ENCODE measurements at regions not wholly inside any gene's neighbourhood (a gene's known extent, or its start where the extent isn't known, plus 50 kb on each side); places are given as distances from the start of the nearest gene placed in this dataset.

DNA sequence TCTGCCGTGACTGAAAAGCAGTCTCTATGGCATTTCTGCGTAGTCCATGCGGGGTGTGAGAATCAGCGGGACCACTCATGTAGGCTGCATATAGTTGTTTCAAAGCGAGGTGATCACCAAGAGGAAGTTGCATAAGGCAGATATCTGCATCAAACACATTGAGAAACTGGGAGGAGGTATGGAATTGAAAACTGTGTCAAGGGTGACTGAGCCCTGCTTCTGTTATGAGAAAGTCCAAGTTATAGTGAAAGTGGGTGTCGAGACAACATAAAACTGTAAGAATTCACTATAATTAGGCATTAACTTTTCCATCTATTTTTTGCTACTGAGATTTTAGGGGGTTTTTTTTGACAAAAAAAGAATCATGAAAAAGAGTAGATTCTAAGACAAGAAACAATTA is 109.3 kb downstream of the ZIC1 start:
- TF ChIP-seq, protein P1, sequence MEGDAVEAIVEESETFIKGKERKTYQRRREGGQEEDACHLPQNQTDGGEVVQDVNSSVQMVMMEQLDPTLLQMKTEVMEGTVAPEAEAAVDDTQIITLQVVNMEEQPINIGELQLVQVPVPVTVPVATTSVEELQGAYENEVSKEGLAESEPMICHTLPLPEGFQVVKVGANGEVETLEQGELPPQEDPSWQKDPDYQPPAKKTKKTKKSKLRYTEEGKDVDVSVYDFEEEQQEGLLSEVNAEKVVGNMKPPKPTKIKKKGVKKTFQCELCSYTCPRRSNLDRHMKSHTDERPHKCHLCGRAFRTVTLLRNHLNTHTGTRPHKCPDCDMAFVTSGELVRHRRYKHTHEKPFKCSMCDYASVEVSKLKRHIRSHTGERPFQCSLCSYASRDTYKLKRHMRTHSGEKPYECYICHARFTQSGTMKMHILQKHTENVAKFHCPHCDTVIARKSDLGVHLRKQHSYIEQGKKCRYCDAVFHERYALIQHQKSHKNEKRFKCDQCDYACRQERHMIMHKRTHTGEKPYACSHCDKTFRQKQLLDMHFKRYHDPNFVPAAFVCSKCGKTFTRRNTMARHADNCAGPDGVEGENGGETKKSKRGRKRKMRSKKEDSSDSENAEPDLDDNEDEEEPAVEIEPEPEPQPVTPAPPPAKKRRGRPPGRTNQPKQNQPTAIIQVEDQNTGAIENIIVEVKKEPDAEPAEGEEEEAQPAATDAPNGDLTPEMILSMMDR (IDR thresholded peaks at IDR 0.05), result no peak
- TF ChIP-seq RAD21 (conservative IDR thresholded peaks at IDR 0.05 in 1 of 2, IDR thresholded peaks at IDR 0.05 in 1 of 2) (no peak), CEBPB (IDR thresholded peaks at IDR 0.05) (no peak), POLR2A (IDR thresholded peaks at IDR 0.05; ENCODE audit: low read length) (no peak), SMC3 (IDR thresholded peaks at IDR 0.05) (no peak), SREBF2 (IDR thresholded peaks at IDR 0.05) (no peak), HEYL (CRISPR knock-in tag; IDR thresholded peaks at IDR 0.05) (no peak), CHD2 (IDR thresholded peaks at IDR 0.05; ENCODE audit: low read length, partially characterized antibody) (no peak), ZSCAN20 (CRISPR knock-in tag; IDR thresholded peaks at IDR 0.05) (no peak), KDM5A (IDR thresholded peaks at IDR 0.05) (no peak), POLR2AphosphoS2 (conservative IDR thresholded peaks at IDR 0.05; ENCODE audit: low read length) (no peak)
- TF ChIP-seq, protein P2, sequence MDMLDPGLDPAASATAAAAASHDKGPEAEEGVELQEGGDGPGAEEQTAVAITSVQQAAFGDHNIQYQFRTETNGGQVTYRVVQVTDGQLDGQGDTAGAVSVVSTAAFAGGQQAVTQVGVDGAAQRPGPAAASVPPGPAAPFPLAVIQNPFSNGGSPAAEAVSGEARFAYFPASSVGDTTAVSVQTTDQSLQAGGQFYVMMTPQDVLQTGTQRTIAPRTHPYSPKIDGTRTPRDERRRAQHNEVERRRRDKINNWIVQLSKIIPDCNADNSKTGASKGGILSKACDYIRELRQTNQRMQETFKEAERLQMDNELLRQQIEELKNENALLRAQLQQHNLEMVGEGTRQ (IDR thresholded peaks at IDR 0.05), result no peak
- TF ChIP-seq, protein P3, sequence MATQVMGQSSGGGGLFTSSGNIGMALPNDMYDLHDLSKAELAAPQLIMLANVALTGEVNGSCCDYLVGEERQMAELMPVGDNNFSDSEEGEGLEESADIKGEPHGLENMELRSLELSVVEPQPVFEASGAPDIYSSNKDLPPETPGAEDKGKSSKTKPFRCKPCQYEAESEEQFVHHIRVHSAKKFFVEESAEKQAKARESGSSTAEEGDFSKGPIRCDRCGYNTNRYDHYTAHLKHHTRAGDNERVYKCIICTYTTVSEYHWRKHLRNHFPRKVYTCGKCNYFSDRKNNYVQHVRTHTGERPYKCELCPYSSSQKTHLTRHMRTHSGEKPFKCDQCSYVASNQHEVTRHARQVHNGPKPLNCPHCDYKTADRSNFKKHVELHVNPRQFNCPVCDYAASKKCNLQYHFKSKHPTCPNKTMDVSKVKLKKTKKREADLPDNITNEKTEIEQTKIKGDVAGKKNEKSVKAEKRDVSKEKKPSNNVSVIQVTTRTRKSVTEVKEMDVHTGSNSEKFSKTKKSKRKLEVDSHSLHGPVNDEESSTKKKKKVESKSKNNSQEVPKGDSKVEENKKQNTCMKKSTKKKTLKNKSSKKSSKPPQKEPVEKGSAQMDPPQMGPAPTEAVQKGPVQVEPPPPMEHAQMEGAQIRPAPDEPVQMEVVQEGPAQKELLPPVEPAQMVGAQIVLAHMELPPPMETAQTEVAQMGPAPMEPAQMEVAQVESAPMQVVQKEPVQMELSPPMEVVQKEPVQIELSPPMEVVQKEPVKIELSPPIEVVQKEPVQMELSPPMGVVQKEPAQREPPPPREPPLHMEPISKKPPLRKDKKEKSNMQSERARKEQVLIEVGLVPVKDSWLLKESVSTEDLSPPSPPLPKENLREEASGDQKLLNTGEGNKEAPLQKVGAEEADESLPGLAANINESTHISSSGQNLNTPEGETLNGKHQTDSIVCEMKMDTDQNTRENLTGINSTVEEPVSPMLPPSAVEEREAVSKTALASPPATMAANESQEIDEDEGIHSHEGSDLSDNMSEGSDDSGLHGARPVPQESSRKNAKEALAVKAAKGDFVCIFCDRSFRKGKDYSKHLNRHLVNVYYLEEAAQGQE (IDR thresholded peaks at IDR 0.05), result no peak
- TF ChIP-seq, protein P4, sequence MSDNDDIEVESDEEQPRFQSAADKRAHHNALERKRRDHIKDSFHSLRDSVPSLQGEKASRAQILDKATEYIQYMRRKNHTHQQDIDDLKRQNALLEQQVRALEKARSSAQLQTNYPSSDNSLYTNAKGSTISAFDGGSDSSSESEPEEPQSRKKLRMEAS (IDR thresholded peaks at IDR 0.05), result no peak
